B cell (primary cell): ENCODE measurements at regions not wholly inside any gene's neighbourhood (a gene's known extent, or its start where the extent isn't known, plus 50 kb on each side); places are given as distances from the start of the nearest gene placed in this dataset.

ENCODE experiments used
- ATAC-seq: fragments of 200-7000 bp; cut with Tn5 transposase; one replicate; pipeline ENCODE4 v1.10.0; 2021; ENCODE audit warnings: low read depth, mild to moderate bottlenecking, moderate number of reproducible peaks, moderate library complexity
- CTCF ChIA-PET: fragments of 350-600 bp; sonication (Branson Sonifier 250); formaldehyde crosslinking; loops from one replicate; lab custom pipeline; 2021; ENCODE audit warnings: antibody characterized with exemption, inconsistent platforms; lab: Charles Lee
- POLR2A ChIA-PET: fragments of 350-600 bp; sonication (Branson Sonifier 250); formaldehyde crosslinking; loops from one replicate; lab custom pipeline; 2021; ENCODE audit warnings: antibody characterized with exemption; lab: Charles Lee
- DNase-seq: peaks from one replicate; pipeline ENCODE4 v3.0.0; 2013
- H2AFZ ChIP-seq: 2 replicates; pipeline ENCODE4 v1.6.1; 2012; ENCODE audit warnings: mild to moderate bottlenecking, low read depth, low read length; ENCODE audit not compliant: insufficient read depth, poor library complexity, severe bottlenecking
- H3K27ac ChIP-seq, 2 donors: 1 replicate in 1 of 2; 2 replicates in 1 of 2; pipeline ENCODE4 v1.5.1; 2012 to 2013; ENCODE audit warnings: low read length in 2 of 2, mild to moderate bottlenecking in 2 of 2, moderate library complexity in 1 of 2
- H3K27me3 ChIP-seq, 4 experiments: fragments of 200-600 bp in 1 of 4; sonication (generic) in 1 of 4; replicated peaks in 1 of 4; 1 replicate in 2 of 4; 2 replicates in 2 of 4; pipeline versions ENCODE4 v1.6.1 to v1.7.0; 2013 to 2016; ENCODE audit warnings: low read length in 3 of 4, mild to moderate bottlenecking in 2 of 4, mixed read lengths in 1 of 4, moderate library complexity in 1 of 4; ENCODE audit not compliant: insufficient read depth in 4 of 4, control insufficient read depth in 3 of 4; ENCODE audit errors: control extremely low read depth in 1 of 4
- H3K36me3 ChIP-seq, 2 experiments: replicated peaks in 1 of 2; 1 replicate in 1 of 2; 2 replicates in 1 of 2; pipeline versions ENCODE4 v1.6.1 to v1.7.1; 2013; ENCODE audit warnings: low read length in 1 of 2; ENCODE audit not compliant: insufficient read depth in 2 of 2, control insufficient read depth in 1 of 2; ENCODE audit errors: control extremely low read depth in 1 of 2, extremely low read depth in 1 of 2
- H3K4me1 ChIP-seq, 2 donors: fragments of 200-600 bp in 1 of 2; sonication (generic) in 1 of 2; 1 replicate in 1 of 2; 2 replicates in 1 of 2; pipeline versions ENCODE4 v1.5.1 to v1.6.1; 2013 to 2017; ENCODE audit warnings: low read length in 2 of 2; ENCODE audit not compliant: control insufficient read depth in 2 of 2, insufficient read depth in 2 of 2
- H3K4me2 ChIP-seq: replicated peaks from 2 replicates; pipeline ENCODE3; 2012; ENCODE audit warnings: mild to moderate bottlenecking, low read depth, low read length; ENCODE audit not compliant: poor library complexity, severe bottlenecking
- H3K4me3 ChIP-seq, 5 experiments: fragments of 200-600 bp in 1 of 5; sonication (generic) in 1 of 5; 1 replicate in 3 of 5; 2 replicates in 2 of 5; pipeline versions ENCODE4 v1.5.1 to v1.7.0; 2011 to 2016; ENCODE audit warnings: low read length in 4 of 5, mild to moderate bottlenecking in 4 of 5, low read depth in 2 of 5, control low read depth in 1 of 5, moderate library complexity in 1 of 5; ENCODE audit not compliant: insufficient read depth in 1 of 5; ENCODE audit errors: control extremely low read depth in 1 of 5, extremely low read depth in 1 of 5
- H3K79me2 ChIP-seq: fragments of 200-600 bp; sonication (generic); one replicate; pipeline ENCODE4 v1.6.0; 2016; ENCODE audit warnings: low read length; ENCODE audit not compliant: control insufficient read depth, insufficient read depth
- H3K9ac ChIP-seq: fragments of 200-600 bp; sonication (generic); 2 replicates; pipeline ENCODE4 v1.6.1; 2017; ENCODE audit warnings: mild to moderate bottlenecking, low read length, moderate library complexity
- H3K9me3 ChIP-seq, 3 donors: one replicate each; pipeline versions ENCODE4 v1.6.1 to v1.7.1; 2013; ENCODE audit warnings: low read length in 2 of 3; ENCODE audit not compliant: control insufficient read depth in 2 of 3, insufficient read depth in 1 of 3; ENCODE audit errors: control extremely low read depth in 1 of 3
- H4K20me1 ChIP-seq: 2 replicates; pipeline ENCODE4 v1.6.0; 2012; ENCODE audit warnings: mild to moderate bottlenecking, low read length; ENCODE audit not compliant: insufficient read depth, control insufficient read depth, poor library complexity, severe bottlenecking
- H3K27ac Mint-ChIP-seq: one replicate; pipeline ENCODE4 v1.8.0; 2021; ENCODE audit warnings: mixed read lengths
- H3K27me3 Mint-ChIP-seq: one replicate; pipeline ENCODE4 v1.8.0; 2021; ENCODE audit warnings: mixed read lengths
- H3K4me1 Mint-ChIP-seq: one replicate; pipeline ENCODE4 v1.8.0; 2021; ENCODE audit warnings: mixed read lengths
- H3K4me3 Mint-ChIP-seq: one replicate; pipeline ENCODE4 v1.8.0; 2021; ENCODE audit warnings: mixed read lengths
- H3K9me3 Mint-ChIP-seq: one replicate; pipeline ENCODE4 v1.8.0; 2022; ENCODE audit warnings: mixed read lengths; ENCODE audit not compliant: insufficient read depth
- CTCF ChIP-seq: fragments of 200-600 bp; IDR thresholded peaks from one replicate; pipeline ENCODE4 v1.8.0; 2022; ENCODE audit warnings: antibody characterized with exemption, mild to moderate bottlenecking
- EZH2 ChIP-seq: IDR thresholded peaks from 2 replicates; pipeline ENCODE4 v1.6.1; 2012; ENCODE audit warnings: borderline replicate concordance, low read depth, mild to moderate bottlenecking, moderate library complexity, low read length; ENCODE audit not compliant: insufficient read depth, poor library complexity, severe bottlenecking
- WGBS: methylation state at CpG from one replicate; pipeline ENCODE4 v1.1.5; 2013; ENCODE audit warnings: missing lambda C conversion rate; ENCODE audit not compliant: insufficient coverage; 5-methylcytosine and 5-hydroxymethylcytosine counted together
- intact Hi-C: fragments of 100-400 bp; cut with micrococcal nuclease; formaldehyde crosslinking; loops from one replicate; pipeline ENCODE4 v1.10.0; 2022

- Histone ChIP-seq H3K79me2 (no peaks in the 10 kb centered on the region), H3K27ac (no peak overlapping the region), H3K4me1 (no peaks in the 10 kb centered on the region), H3K9ac (no peak overlapping the region), H2AFZ (no peak overlapping the region), H3K4me3 (no peak overlapping the region), H3K9me3 (no peaks in the 10 kb centered on the region), H3K27me3 (no peaks in the 10 kb centered on the region), H4K20me1 (no peaks in the 10 kb centered on the region), H3K4me2 (no peak overlapping the region), H3K36me3 (no peaks in the 10 kb centered on the region)
- ChIA-PET CTCF (no interaction called here), POLR2A (no interaction called here)
- H3K4me1 Mint-ChIP-seq: no peaks in the 10 kb centered on the region
- ATAC-seq (no peak), DNase-seq (no peak)
- no peak overlapping the region for H3K27ac Mint-ChIP-seq
- intact Hi-C loops: no loop called here
- no CpG with 5 or more reads among the region's 3 CpGs for WGBS
- peaks cover 4% of the 10 kb centered on the region for H3K27me3 Mint-ChIP-seq
- H3K4me3 Mint-ChIP-seq: no peak overlapping the region
- H3K9me3 Mint-ChIP-seq: peaks cover 2% of the 10 kb centered on the region
- TF ChIP-seq EZH2: no peak
- no peak for TF ChIP-seq CTCF
Measured at GRCh38 chr1:176330782-176331181, 123.7 kb upstream of the COP1 start.

- intact Hi-C loops: no loop called here
- Histone ChIP-seq H3K4me1 (no peaks in the 10 kb centered on the region), H3K36me3 (no peaks in the 10 kb centered on the region), H4K20me1 (no peaks in the 10 kb centered on the region), H3K9me3 (peaks cover 0 to 2% (median 0%) of the 10 kb centered on the region in 3 donors), H3K4me3 (no peak overlapping the region), H3K9ac (no peak overlapping the region), H3K27ac (no peak overlapping the region), H3K79me2 (no peaks in the 10 kb centered on the region), H3K4me2 (no peak overlapping the region), H2AFZ (no peak overlapping the region), H3K27me3 (peaks cover 0 to 6% (median 1%) of the 10 kb centered on the region in 4 experiments)
- Mint-ChIP-seq H3K4me1 (no peaks in the 10 kb centered on the region), H3K9me3 (no peaks in the 10 kb centered on the region), H3K27me3 (peaks cover 6% of the 10 kb centered on the region), H3K27ac (no peak overlapping the region), H3K4me3 (no peak overlapping the region)
- WGBS: 100% methylated on average over 1 of the region's 1 CpG
- ATAC-seq (no peak), DNase-seq (no peak)
- POLR2A ChIA-PET: no interaction called here
- no peak for TF ChIP-seq EZH2
- no peak for TF ChIP-seq CTCF
- CTCF ChIA-PET: no interaction called here
Measured at GRCh38 chr1:176325664-176326063, 118.6 kb upstream of the COP1 start.
